ENCODE measurements at regions not wholly inside any gene's neighbourhood (a gene's known extent, or its start where the extent isn't known, plus 50 kb on each side); places are given as distances from the start of the nearest gene placed in this dataset.
A peak's percentile ranks its signal among the peaks of the same experiment; 100 is the strongest.

- peak; percentile 1 for DNase-seq (ENCODE audit: low read depth)
These were observed 417.4 kb upstream of the RIOK2 start for GRCh38 chr5:97600486-97600885.

GRCh38 chr5:97601651-97602050, 418.6 kb upstream of the RIOK2 start:
- DNase-seq (ENCODE audit: low read depth), result no peak

GRCh38 chr5:97606531-97606930, 423.5 kb upstream of the RIOK2 start:
- no peak for DNase-seq (ENCODE audit: low read depth)

GRCh38 chr5:97608501-97608900, 425.5 kb upstream of the RIOK2 start:
- DNase-seq (ENCODE audit: low read depth), result no peak

GRCh38 chr5:97618721-97619120, 435.7 kb upstream of the RIOK2 start:
- DNase-seq (ENCODE audit: low read depth), result peak; percentile 4

GRCh38 chr5:97623441-97623840, 440.4 kb upstream of the RIOK2 start:
- no peak for DNase-seq (ENCODE audit: low read depth)

GRCh38 chr5:97624886-97625285, 441.8 kb upstream of the RIOK2 start:
- peak; percentile 3 for DNase-seq (ENCODE audit: low read depth)

GRCh38 chr5:97627272-97627671, 444.2 kb upstream of the RIOK2 start:
- DNase-seq (ENCODE audit: low read depth), result no peak

- DNase-seq (ENCODE audit: low read depth), result no peak
These were observed 445.0 kb upstream of the RIOK2 start for GRCh38 chr5:97628031-97628430.

- no peak for DNase-seq (ENCODE audit: low read depth)
These were observed 445.8 kb upstream of the RIOK2 start for GRCh38 chr5:97628807-97629206.

GRCh38 chr5:97629276-97629675, 446.2 kb upstream of the RIOK2 start:
- DNase-seq (ENCODE audit: low read depth), result peak; percentile 32

- DNase-seq (ENCODE audit: low read depth), result no peak
These were observed 452.5 kb upstream of the RIOK2 start for GRCh38 chr5:97635553-97635952.

- DNase-seq (ENCODE audit: low read depth), result no peak
These were observed 453.7 kb upstream of the RIOK2 start for GRCh38 chr5:97636766-97637165.

GRCh38 chr5:97641081-97641480, 458.0 kb upstream of the RIOK2 start:
- no peak for DNase-seq (ENCODE audit: low read depth)

- DNase-seq (ENCODE audit: low read depth), result no peak
These were observed 461.2 kb upstream of the RIOK2 start for GRCh38 chr5:97644206-97644605.

- DNase-seq (ENCODE audit: low read depth), result no peak
These were observed 461.8 kb upstream of the RIOK2 start for GRCh38 chr5:97644896-97645295.

- DNase-seq (ENCODE audit: low read depth), result no peak
These were observed 474.2 kb upstream of the RIOK2 start for GRCh38 chr5:97657239-97657638.

- no peak for DNase-seq (ENCODE audit: low read depth)
These were observed 475.3 kb upstream of the RIOK2 start for GRCh38 chr5:97658116-97658900.

- DNase-seq (ENCODE audit: low read depth), result no peak
These were observed 483.7 kb upstream of the RIOK2 start for GRCh38 chr5:97666783-97667182.

GRCh38 chr5:97670447-97670846, 487.4 kb upstream of the RIOK2 start:
- no peak for DNase-seq (ENCODE audit: low read depth)

GRCh38 chr5:97676608-97677007, 493.6 kb upstream of the RIOK2 start:
- DNase-seq (ENCODE audit: low read depth), result no peak

- DNase-seq (ENCODE audit: low read depth), result no peak
These were observed 511.0 kb upstream of the RIOK2 start for GRCh38 chr5:97694091-97694490.

- no peak for DNase-seq (ENCODE audit: low read depth)
These were observed 531.4 kb upstream of the RIOK2 start for GRCh38 chr5:97714424-97714823.

GRCh38 chr5:97726106-97726505, 543.1 kb upstream of the RIOK2 start:
- no peak for DNase-seq (ENCODE audit: low read depth)

All from amniotic epithelial cell (primary cell).